ENCODE measurements at regions not wholly inside any gene's neighbourhood (a gene's known extent, or its start where the extent isn't known, plus 50 kb on each side); places are given as distances from the start of the nearest gene placed in this dataset.
"Not testable (repeated sequence)": the region's sequence is repeated elsewhere in the genome, so short reads cannot be mapped to it uniquely, and the experiment has no call there.

GRCh38 chrX:73390628-73391567 is 56.0 kb upstream of the CDX4 start:
- CTCF ChIA-PET: no interaction called here
- Mint-ChIP-seq H3K27me3 (ENCODE audit: low read depth) (no peaks in the 10 kb centered on the region), H3K4me3 (no peak overlapping the region), H3K4me1 (ENCODE audit: low read depth) (no peaks in the 10 kb centered on the region), H3K27ac (no peak overlapping the region), H3K9me3 (no peaks in the 10 kb centered on the region), H3K36me3 (ENCODE audit: low read depth) (no peaks in the 10 kb centered on the region)
- no peak for DNase-seq
- intact Hi-C loops (cut with micrococcal nuclease): no loop called here

- H3K27ac Mint-ChIP-seq: no peak overlapping the region
- no peak for DNase-seq
- H3K27me3 Mint-ChIP-seq (ENCODE audit: low read depth): peaks cover 1% of the 10 kb centered on the region
- H3K4me3 Mint-ChIP-seq: no peak overlapping the region
- no peaks in the 10 kb centered on the region for H3K36me3 Mint-ChIP-seq (ENCODE audit: low read depth)
- intact Hi-C loops (cut with micrococcal nuclease): no loop called here
- H3K4me1 Mint-ChIP-seq (ENCODE audit: low read depth): no peaks in the 10 kb centered on the region
- CTCF ChIA-PET: no interaction called here
- peaks cover 2% of the 10 kb centered on the region for H3K9me3 Mint-ChIP-seq
These were observed 80.2 kb upstream of the CDX4 start for GRCh38 chrX:73366696-73367095.

- H3K4me1 Mint-ChIP-seq (ENCODE audit: low read depth); H3K27ac Mint-ChIP-seq; intact Hi-C loops (cut with micrococcal nuclease); H3K4me3 Mint-ChIP-seq; H3K36me3 Mint-ChIP-seq (ENCODE audit: low read depth); H3K9me3 Mint-ChIP-seq; H3K27me3 Mint-ChIP-seq (ENCODE audit: low read depth); DNase-seq; CTCF ChIA-PET: not testable (repeated sequence)
These were observed 89.6 kb upstream of the CDX4 start for GRCh38 chrX:73357294-73357693.

GRCh38 chrX:73348977-73349376 is 97.9 kb upstream of the CDX4 start:
- DNase-seq: no peak
- Mint-ChIP-seq H3K4me1 (ENCODE audit: low read depth) (no peaks in the 10 kb centered on the region), H3K4me3 (no peak overlapping the region), H3K9me3 (peaks cover 2% of the 10 kb centered on the region), H3K27me3 (ENCODE audit: low read depth) (peaks cover 2% of the 10 kb centered on the region), H3K36me3 (ENCODE audit: low read depth) (no peaks in the 10 kb centered on the region), H3K27ac (no peak overlapping the region)
- CTCF ChIA-PET: no interaction called here
- intact Hi-C loops (cut with micrococcal nuclease): no loop called here

GRCh38 chrX:73337366-73337765 is 109.5 kb upstream of the CDX4 start:
- Mint-ChIP-seq H3K4me1 (ENCODE audit: low read depth) (no peaks in the 10 kb centered on the region), H3K4me3 (no peak overlapping the region)
- no peak for DNase-seq

GRCh38 chrX:73289039-73289438 is 74.4 kb upstream of the NAP1L2 start:
- Mint-ChIP-seq H3K4me1 (ENCODE audit: low read depth) (no peaks in the 10 kb centered on the region), H3K9me3 (peaks cover 2% of the 10 kb centered on the region), H3K4me3 (no peak overlapping the region), H3K36me3 (ENCODE audit: low read depth) (no peaks in the 10 kb centered on the region), H3K27me3 (ENCODE audit: low read depth) (no peaks in the 10 kb centered on the region), H3K27ac (no peak overlapping the region)
- intact Hi-C loops (cut with micrococcal nuclease): no loop called here
- CTCF ChIA-PET: no interaction called here
- DNase-seq: no peak

More at GRCh38 chrX:73337366-73337765, 109.5 kb upstream of the CDX4 start:
- H3K27ac Mint-ChIP-seq: no peak overlapping the region
- H3K9me3 Mint-ChIP-seq: peaks cover 4% of the 10 kb centered on the region
- CTCF ChIA-PET: no interaction called here
- intact Hi-C loops (cut with micrococcal nuclease): no loop called here
- no peaks in the 10 kb centered on the region for H3K36me3 Mint-ChIP-seq (ENCODE audit: low read depth)
- H3K27me3 Mint-ChIP-seq (ENCODE audit: low read depth): peaks cover 2% of the 10 kb centered on the region

GRCh38 chrX:73270753-73271152 is 56.1 kb upstream of the NAP1L2 start:
- DNase-seq: no peak
- H3K27me3 Mint-ChIP-seq (ENCODE audit: low read depth): no peaks in the 10 kb centered on the region
- H3K36me3 Mint-ChIP-seq (ENCODE audit: low read depth): no peaks in the 10 kb centered on the region
- intact Hi-C loops (cut with micrococcal nuclease): no loop called here
- no peak overlapping the region for H3K4me3 Mint-ChIP-seq
- no peaks in the 10 kb centered on the region for H3K9me3 Mint-ChIP-seq
- H3K27ac Mint-ChIP-seq: no peak overlapping the region
- no peaks in the 10 kb centered on the region for H3K4me1 Mint-ChIP-seq (ENCODE audit: low read depth)
- CTCF ChIA-PET: no interaction called here

- Mint-ChIP-seq H3K4me3 (no peak overlapping the region), H3K27ac (no peak overlapping the region), H3K9me3 (no peaks in the 10 kb centered on the region), H3K4me1 (ENCODE audit: low read depth) (no peaks in the 10 kb centered on the region), H3K36me3 (ENCODE audit: low read depth) (no peaks in the 10 kb centered on the region), H3K27me3 (ENCODE audit: low read depth) (no peaks in the 10 kb centered on the region)
- no peak for DNase-seq
- CTCF ChIA-PET: interaction anchor here (0.6 kb wide), 1 partner anchor 171 kb away, joined by 3 read pairs; no protein-coding TSS in a partner anchor
- intact Hi-C loops (cut with micrococcal nuclease): loop anchor here (10.0 kb wide), 1 partner anchor 184 kb away; no protein-coding TSS in a partner anchor
These were observed 53.8 kb upstream of the NAP1L2 start for GRCh38 chrX:73268463-73268862.

GRCh38 chrX:73267979-73268378 is 53.3 kb upstream of the NAP1L2 start:
- no peak overlapping the region for H3K4me3 Mint-ChIP-seq
- H3K9me3 Mint-ChIP-seq: no peaks in the 10 kb centered on the region
- CTCF ChIA-PET: interaction anchor here (0.6 kb wide), 1 partner anchor 171 kb away, joined by 3 read pairs; no protein-coding TSS in a partner anchor
- intact Hi-C loops (cut with micrococcal nuclease): loop anchor here (10.0 kb wide), 1 partner anchor 183 kb away; no protein-coding TSS in a partner anchor
- no peak overlapping the region for H3K27ac Mint-ChIP-seq
- H3K4me1 Mint-ChIP-seq (ENCODE audit: low read depth): no peaks in the 10 kb centered on the region
- no peaks in the 10 kb centered on the region for H3K27me3 Mint-ChIP-seq (ENCODE audit: low read depth)
- no peaks in the 10 kb centered on the region for H3K36me3 Mint-ChIP-seq (ENCODE audit: low read depth)
- no peak for DNase-seq

GRCh38 chrX:73267206-73267605 is 52.6 kb upstream of the NAP1L2 start:
- H3K4me1 Mint-ChIP-seq (ENCODE audit: low read depth): no peaks in the 10 kb centered on the region
- no peaks in the 10 kb centered on the region for H3K9me3 Mint-ChIP-seq
- H3K36me3 Mint-ChIP-seq (ENCODE audit: low read depth): no peaks in the 10 kb centered on the region
- CTCF ChIA-PET: no interaction called here
- H3K27ac Mint-ChIP-seq: no peak overlapping the region
- intact Hi-C loops (cut with micrococcal nuclease): loop anchor here (10.0 kb wide), 1 partner anchor 182 kb away; no protein-coding TSS in a partner anchor
- DNase-seq: no peak
- no peaks in the 10 kb centered on the region for H3K27me3 Mint-ChIP-seq (ENCODE audit: low read depth)
- H3K4me3 Mint-ChIP-seq: no peak overlapping the region

- Mint-ChIP-seq H3K27ac (no peak overlapping the region), H3K27me3 (ENCODE audit: low read depth) (no peaks in the 10 kb centered on the region), H3K4me1 (ENCODE audit: low read depth) (no peaks in the 10 kb centered on the region), H3K9me3 (no peaks in the 10 kb centered on the region), H3K36me3 (ENCODE audit: low read depth) (no peaks in the 10 kb centered on the region), H3K4me3 (no peak overlapping the region)
- DNase-seq: no peak
- CTCF ChIA-PET: no interaction called here
- intact Hi-C loops (cut with micrococcal nuclease): loop anchor here (10.0 kb wide), 1 partner anchor 182 kb away; no protein-coding TSS in a partner anchor
These were observed 52.1 kb upstream of the NAP1L2 start for GRCh38 chrX:73266766-73267165.

Measured in activated naive CD4-positive, alpha-beta T cell treated with anti-CD3 and anti-CD28 coated beads for 36 hours (primary cell).